ENCODE measurements at regions not wholly inside any gene's neighbourhood (a gene's known extent, or its start where the extent isn't known, plus 50 kb on each side); places are given as distances from the start of the nearest gene placed in this dataset.
A peak's percentile ranks its signal among the peaks of the same experiment; 100 is the strongest.

DNA sequence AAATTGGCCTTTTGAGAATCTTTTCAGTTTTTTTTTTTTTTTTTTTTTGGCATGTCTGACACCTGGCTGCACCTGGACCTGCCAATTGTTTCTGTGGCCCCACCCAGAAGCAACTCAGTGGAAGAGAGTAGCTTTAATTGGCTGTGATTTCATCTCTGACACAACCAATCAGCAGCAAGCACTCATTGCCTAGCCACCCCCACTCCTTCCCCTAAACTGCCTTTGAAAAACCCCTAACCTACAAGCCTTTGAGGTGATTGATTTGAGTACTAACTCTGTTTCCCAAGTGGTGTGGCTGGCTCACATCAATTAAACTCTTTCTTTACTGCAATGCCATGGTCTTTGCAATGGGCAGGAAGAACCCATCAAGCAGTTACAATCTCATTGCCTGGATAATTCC is 98.2 kb upstream of the CHORDC1 start:
- no peaks in the 10 kb centered on the region for H3K36me3 ChIP-seq (replicated peaks in 1 of 2; ENCODE audit: control insufficient read depth in 1 of 2, insufficient read depth in 2 of 2, low read length in 2 of 2)
- H3K27me3 Mint-ChIP-seq (ENCODE audit: low read depth in 3 of 3) = peaks cover 0 to under 1% (median 0%) of the 10 kb centered on the region in 3 donors
- no peaks in the 10 kb centered on the region for H3K79me2 ChIP-seq (ENCODE audit: insufficient read depth, low read length)
- H3K9me3 ChIP-seq (replicated peaks in 1 of 2; ENCODE audit: control insufficient read depth in 1 of 2, insufficient read depth in 1 of 2, low read length in 2 of 2) = no peaks in the 10 kb centered on the region
- no peak overlapping the region for H2AFZ ChIP-seq (ENCODE audit: insufficient read depth, low read depth, low read length, poor library complexity, severe bottlenecking)
- no peak overlapping the region for H3K4me3 Mint-ChIP-seq
- H3K27me3 ChIP-seq (ENCODE audit: control insufficient read depth in 2 of 2, insufficient read depth in 2 of 2, low read length in 2 of 2) = no peaks in the 10 kb centered on the region
- H4K20me1 ChIP-seq (ENCODE audit: insufficient read depth, low read length) = no peaks in the 10 kb centered on the region
- H3K27ac ChIP-seq (ENCODE audit: low read depth in 1 of 2, low read length in 2 of 2) = no peak overlapping the region
- no peaks in the 10 kb centered on the region for H3K4me1 Mint-ChIP-seq
- TF ChIP-seq, protein P1, sequence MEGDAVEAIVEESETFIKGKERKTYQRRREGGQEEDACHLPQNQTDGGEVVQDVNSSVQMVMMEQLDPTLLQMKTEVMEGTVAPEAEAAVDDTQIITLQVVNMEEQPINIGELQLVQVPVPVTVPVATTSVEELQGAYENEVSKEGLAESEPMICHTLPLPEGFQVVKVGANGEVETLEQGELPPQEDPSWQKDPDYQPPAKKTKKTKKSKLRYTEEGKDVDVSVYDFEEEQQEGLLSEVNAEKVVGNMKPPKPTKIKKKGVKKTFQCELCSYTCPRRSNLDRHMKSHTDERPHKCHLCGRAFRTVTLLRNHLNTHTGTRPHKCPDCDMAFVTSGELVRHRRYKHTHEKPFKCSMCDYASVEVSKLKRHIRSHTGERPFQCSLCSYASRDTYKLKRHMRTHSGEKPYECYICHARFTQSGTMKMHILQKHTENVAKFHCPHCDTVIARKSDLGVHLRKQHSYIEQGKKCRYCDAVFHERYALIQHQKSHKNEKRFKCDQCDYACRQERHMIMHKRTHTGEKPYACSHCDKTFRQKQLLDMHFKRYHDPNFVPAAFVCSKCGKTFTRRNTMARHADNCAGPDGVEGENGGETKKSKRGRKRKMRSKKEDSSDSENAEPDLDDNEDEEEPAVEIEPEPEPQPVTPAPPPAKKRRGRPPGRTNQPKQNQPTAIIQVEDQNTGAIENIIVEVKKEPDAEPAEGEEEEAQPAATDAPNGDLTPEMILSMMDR (IDR thresholded peaks at IDR 0.05) = no peak
- intact Hi-C loops (cut with micrococcal nuclease) = no loop called here
- no peak overlapping the region for H3K4me3 ChIP-seq (replicated peaks in 1 of 3; ENCODE audit: low read depth in 2 of 3, low read length in 3 of 3)
- no peak overlapping the region for H3K4me2 ChIP-seq (replicated peaks; ENCODE audit: extremely low read depth, low read length, poor library complexity, severe bottlenecking)
- peaks cover 0 to 22% (median 6%) of the 10 kb centered on the region in 7 donors for H3K9me3 Mint-ChIP-seq
- DNase-seq = no peak
- H3K36me3 Mint-ChIP-seq = no peaks in the 10 kb centered on the region
- H3K27ac Mint-ChIP-seq = peak overlapping the region in 1 of 7 donors; percentile 41
- H3K9ac ChIP-seq (ENCODE audit: insufficient read depth, low read length, poor library complexity, severe bottlenecking) = no peak overlapping the region
- no peaks in the 10 kb centered on the region for H3K4me1 ChIP-seq (ENCODE audit: control insufficient read depth in 1 of 2, insufficient read depth in 2 of 2, low read length in 2 of 2)

DNA sequence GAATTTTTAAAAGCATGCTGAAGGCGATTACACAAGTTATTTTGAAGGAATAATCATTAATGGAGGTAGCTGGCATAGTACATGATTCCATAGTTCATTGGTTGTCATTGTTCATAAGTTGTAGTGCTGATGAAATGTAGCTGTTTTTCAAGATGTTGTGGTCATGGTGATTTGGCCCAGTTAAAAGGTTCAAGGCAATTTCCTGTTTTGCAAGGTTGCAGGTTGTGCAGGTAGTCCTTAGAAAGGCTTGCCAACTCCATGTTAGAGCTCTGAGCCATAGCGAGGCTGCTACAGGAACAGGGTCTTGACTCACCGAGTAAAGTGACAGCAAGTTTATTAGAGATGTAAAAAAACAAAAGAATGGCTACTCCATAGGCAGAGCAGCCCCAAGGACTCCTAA is 95.8 kb upstream of the CHORDC1 start:
- intact Hi-C loops (cut with micrococcal nuclease) = no loop called here
- Histone ChIP-seq H3K4me2 (replicated peaks; ENCODE audit: extremely low read depth, low read length, poor library complexity, severe bottlenecking) (no peak overlapping the region), H3K4me1 (ENCODE audit: control insufficient read depth in 1 of 2, insufficient read depth in 2 of 2, low read length in 2 of 2) (no peaks in the 10 kb centered on the region), H3K27me3 (ENCODE audit: control insufficient read depth in 2 of 2, insufficient read depth in 2 of 2, low read length in 2 of 2) (no peaks in the 10 kb centered on the region), H3K9me3 (replicated peaks in 1 of 2; ENCODE audit: control insufficient read depth in 1 of 2, insufficient read depth in 1 of 2, low read length in 2 of 2) (no peaks in the 10 kb centered on the region), H3K4me3 (replicated peaks in 1 of 3; ENCODE audit: low read depth in 2 of 3, low read length in 3 of 3) (no peak overlapping the region), H3K9ac (ENCODE audit: insufficient read depth, low read length, poor library complexity, severe bottlenecking) (no peak overlapping the region), H3K79me2 (ENCODE audit: insufficient read depth, low read length) (no peaks in the 10 kb centered on the region), H3K27ac (ENCODE audit: low read depth in 1 of 2, low read length in 2 of 2) (no peak overlapping the region), H4K20me1 (ENCODE audit: insufficient read depth, low read length) (no peaks in the 10 kb centered on the region), H3K36me3 (replicated peaks in 1 of 2; ENCODE audit: control insufficient read depth in 1 of 2, insufficient read depth in 2 of 2, low read length in 2 of 2) (no peaks in the 10 kb centered on the region), H2AFZ (ENCODE audit: insufficient read depth, low read depth, low read length, poor library complexity, severe bottlenecking) (no peak overlapping the region)
- Mint-ChIP-seq H3K27ac (no peak overlapping the region), H3K4me1 (no peaks in the 10 kb centered on the region), H3K36me3 (no peaks in the 10 kb centered on the region), H3K4me3 (no peak overlapping the region), H3K27me3 (ENCODE audit: low read depth in 3 of 3) (peaks cover 0 to 2% (median 0%) of the 10 kb centered on the region in 3 donors), H3K9me3 (peaks cover 0 to 22% (median 3%) of the 10 kb centered on the region in 7 donors)
- DNase-seq = no peak
- WGBS (ENCODE audit: insufficient coverage) = 64% methylated on average over 2 of the region's 3 CpGs
- TF ChIP-seq, protein P1 (IDR thresholded peaks at IDR 0.05) = no peak

Data from CD14-positive monocyte (primary cell).